H54 (cell line): ENCODE measurements at regions not wholly inside any gene's neighbourhood (a gene's known extent, or its start where the extent isn't known, plus 50 kb on each side); places are given as distances from the start of the nearest gene placed in this dataset.

ENCODE experiments used
- DNase-seq: peaks from one replicate; pipeline ENCODE4 v3.0.0; 2011; ENCODE audit warnings: low spot score, mixed read lengths; ENCODE audit not compliant: insufficient read length
- FAIRE-seq: peaks from 3 replicates; lab custom pipeline; 2011; peaks lifted over from hg19 to GRCh38; lab: Jason Lieb, UNC
- POLR2A ChIP-seq: IDR thresholded peaks from 2 replicates; pipeline ENCODE4 v1.6.1; 2011; ENCODE audit warnings: low read depth, mild to moderate bottlenecking, low read length

GRCh38 chr18:44497757-44498490 lies 182.8 kb upstream of the SETBP1 start:
- DNase-seq (no peak), FAIRE-seq (no peak)
- no peak for TF ChIP-seq POLR2A

- DNase-seq (no peak), FAIRE-seq (no peak)
- TF ChIP-seq POLR2A = no peak
Observed at GRCh38 chr18:44500808-44501610, 179.7 kb upstream of the SETBP1 start.

GRCh38 chr18:44502221-44502620 lies 178.5 kb upstream of the SETBP1 start:
- TF ChIP-seq POLR2A = no peak
- FAIRE-seq = no peak
- no peak for DNase-seq

- no peak for TF ChIP-seq POLR2A
- DNase-seq (no peak), FAIRE-seq (no peak)
Observed at GRCh38 chr18:44502790-44503189, 177.9 kb upstream of the SETBP1 start.

- TF ChIP-seq POLR2A = no peak
- DNase-seq (no peak), FAIRE-seq (no peak)
Observed at GRCh38 chr18:44503854-44504253, 176.8 kb upstream of the SETBP1 start.

- no peak for TF ChIP-seq POLR2A
- DNase-seq = no peak
- no peak for FAIRE-seq
Observed at GRCh38 chr18:44507729-44508325, 172.9 kb upstream of the SETBP1 start.

GRCh38 chr18:44508474-44508873 lies 172.2 kb upstream of the SETBP1 start:
- no peak for TF ChIP-seq POLR2A
- DNase-seq (no peak), FAIRE-seq (no peak)

- no peak for TF ChIP-seq POLR2A
- FAIRE-seq (no peak), DNase-seq (no peak)
Observed at GRCh38 chr18:44509048-44509447, 171.6 kb upstream of the SETBP1 start.

- DNase-seq (no peak), FAIRE-seq (no peak)
- no peak for TF ChIP-seq POLR2A
Observed at GRCh38 chr18:44510390-44510789, 170.3 kb upstream of the SETBP1 start.

GRCh38 chr18:44513233-44513632 lies 167.5 kb upstream of the SETBP1 start:
- DNase-seq (no peak), FAIRE-seq (no peak)
- TF ChIP-seq POLR2A = no peak

GRCh38 chr18:44514106-44514505 lies 166.6 kb upstream of the SETBP1 start:
- DNase-seq (no peak), FAIRE-seq (no peak)
- no peak for TF ChIP-seq POLR2A

- DNase-seq (no peak), FAIRE-seq (no peak)
- no peak for TF ChIP-seq POLR2A
Observed at GRCh38 chr18:44514766-44515165, 165.9 kb upstream of the SETBP1 start.

- DNase-seq (no peak), FAIRE-seq (no peak)
- no peak for TF ChIP-seq POLR2A
Observed at GRCh38 chr18:44516450-44516849, 164.2 kb upstream of the SETBP1 start.

GRCh38 chr18:44517136-44517535 lies 163.6 kb upstream of the SETBP1 start:
- TF ChIP-seq POLR2A = no peak
- FAIRE-seq = no peak

More at GRCh38 chr18:44517136-44517535, 163.6 kb upstream of the SETBP1 start:
- no peak for DNase-seq
